K562 (cell line): ENCODE measurements at regions not wholly inside any gene's neighbourhood (a gene's known extent, or its start where the extent isn't known, plus 50 kb on each side); places are given as distances from the start of the nearest gene placed in this dataset.

Source experiments
- ATAC-seq: fragments of 200-7000 bp; cut with Tn5 transposase; 3 replicates; pipeline ENCODE4 v1.9.1; 2020; ENCODE audit warnings: moderate library complexity
- BruUV-seq: library from RNA; stranded (reverse); fragments of 400-500 nt; replicated peaks from 2 replicates; lab custom pipeline; 2021; lab: Mats Ljungman, UMichigan
- CTCF ChIA-PET: fragments of 300-600 bp; formaldehyde crosslinking; extraction: SDS; loops from one replicate; lab custom pipeline; 2021; ENCODE audit warnings: low intra/inter-chr PET ratio; lab: Yijun Ruan, JAX
- POLR2A ChIA-PET: fragments of 300-600, 350-650 bp; sonication (Branson Sonifier 250); formaldehyde crosslinking; extraction: SDS; loops from one replicate; lab custom pipeline; 2021; ENCODE audit warnings: antibody characterized with exemption, inconsistent platforms; lab: Yijun Ruan, JAX
- DNase-seq, 4 experiments: peaks; one replicate each; pipeline versions ENCODE4 v3.0.0 to v3.0.0-alpha.2; 2011 to 2018; ENCODE audit warnings: low spot score in 3 of 4, mixed read lengths in 3 of 4; ENCODE audit errors: extremely low read depth in 1 of 4
- FAIRE-seq: peaks from 2 replicates; lab custom pipeline; 2011; peaks lifted over from hg19 to GRCh38; lab: Jason Lieb, UNC
- H2AFZ ChIP-seq: 2 replicates; pipeline ENCODE4 v1.6.0; 2011; ENCODE audit warnings: low read depth, low read length, control low read depth, inconsistent platforms
- H3K27ac ChIP-seq: fragments of 200-600 bp; 3 replicates; pipeline ENCODE4 v1.8.0; 2011; ENCODE audit warnings: low read depth, mild to moderate bottlenecking, control low read depth, inconsistent platforms, low read length, moderate library complexity, mixed read lengths; ENCODE audit errors: extremely low read depth
- H3K27me3 ChIP-seq, 2 experiments: fragments of 300-600 bp in 1 of 2; 2 replicates in 1 of 2; 3 replicates in 1 of 2; pipeline versions ENCODE4 v1.6.0 to v1.8.0; 2011; ENCODE audit warnings: inconsistent platforms in 2 of 2, low read length in 2 of 2, mild to moderate bottlenecking in 1 of 2, mixed read lengths in 1 of 2, moderate library complexity in 1 of 2; ENCODE audit not compliant: control insufficient read depth in 2 of 2, insufficient read depth in 2 of 2
- H3K36me3 ChIP-seq: fragments of 300-600 bp; 3 replicates; pipeline ENCODE4 v1.8.0; 2011; ENCODE audit warnings: mild to moderate bottlenecking, low read length, inconsistent platforms; ENCODE audit not compliant: control insufficient read depth, insufficient read depth
- H3K4me1 ChIP-seq, 2 experiments: fragments of 200-600 bp in 1 of 2; replicated peaks in 1 of 2; 2 replicates in 1 of 2; 3 replicates in 1 of 2; pipeline versions ENCODE4 v1.5.1 to v1.8.0; 2011; ENCODE audit warnings: inconsistent platforms in 2 of 2, low read length in 2 of 2, mild to moderate bottlenecking in 1 of 2, mixed read lengths in 1 of 2, moderate library complexity in 1 of 2; ENCODE audit not compliant: control insufficient read depth in 2 of 2, insufficient read depth in 2 of 2
- H3K4me2 ChIP-seq: 2 replicates; pipeline ENCODE4 v1.6.1; 2011; ENCODE audit warnings: low read length, control low read depth, inconsistent platforms, mixed read lengths; ENCODE audit not compliant: insufficient read depth
- H3K4me3 ChIP-seq: fragments of 200-600 bp; sonication (generic), shearing (Covaris generic); 2 replicates; pipeline ENCODE4 v1.5.1; 2016; ENCODE audit warnings: control low read depth, inconsistent platforms
- H3K79me2 ChIP-seq: fragments of 200-600 bp; 3 replicates; pipeline ENCODE4 v1.8.0; 2011; ENCODE audit warnings: low read length, inconsistent platforms; ENCODE audit not compliant: control insufficient read depth, insufficient read depth
- H3K9ac ChIP-seq, 2 experiments: 2 replicates each; pipeline versions ENCODE4 v1.6.0 to v1.6.1; 2011; ENCODE audit warnings: low read depth in 2 of 2, low read length in 2 of 2, control low read depth in 1 of 2, inconsistent platforms in 1 of 2, mild to moderate bottlenecking in 1 of 2, mixed read lengths in 1 of 2; ENCODE audit not compliant: insufficient read depth in 1 of 2
- H3K9me1 ChIP-seq: one replicate; pipeline ENCODE4 v1.6.0; 2011; ENCODE audit warnings: inconsistent platforms, mild to moderate bottlenecking, low read length, moderate library complexity; ENCODE audit not compliant: control insufficient read depth, insufficient read depth
- H3K9me3 ChIP-seq: replicated peaks from 2 replicates; pipeline ENCODE4 v1.5.1; 2011; ENCODE audit warnings: low read depth, low read length, inconsistent platforms; ENCODE audit not compliant: control insufficient read depth, insufficient read depth
- H4K20me1 ChIP-seq: replicated peaks from 2 replicates; pipeline ENCODE4 v1.6.1; 2011; ENCODE audit warnings: low read length, inconsistent platforms, mixed read lengths; ENCODE audit not compliant: control insufficient read depth, insufficient read depth
- CBFA2T2 ChIP-seq: fragments of 450-650 bp; conservative IDR thresholded peaks from 2 replicates; pipeline ENCODE4 v1.6.1; 2017; ENCODE audit warnings: mild to moderate bottlenecking
- OTX1 ChIP-seq: fragments of 450-650 bp; formaldehyde crosslinking; IDR thresholded peaks from 2 replicates; pipeline ENCODE4 v1.4.0; 2022; ENCODE audit warnings: mild to moderate bottlenecking
- SRF ChIP-seq, 2 experiments: fragments of 250-450, 450-650 bp in 1 of 2; sonication (Bioruptor Pico) in 1 of 2; sonication (generic) in 1 of 2; formaldehyde crosslinking; IDR thresholded peaks; 2 replicates each; pipeline versions ENCODE4 v1.5.0 to v1.5.1; 2020 to 2022; ENCODE audit warnings: mild to moderate bottlenecking in 1 of 2, missing genetic modification reagents in 1 of 2
- TFAM ChIP-seq: fragments of 250-450 bp; sonication (Bioruptor Pico); conservative IDR thresholded peaks from 2 replicates; pipeline ENCODE4 v1.5.0; 2021; ENCODE audit warnings: mild to moderate bottlenecking, moderate library complexity
- TOE1 ChIP-seq, 2 experiments: fragments of 450-650 bp in 1 of 2; sonication (generic) in 1 of 2; formaldehyde crosslinking in 1 of 2; IDR thresholded peaks; 2 replicates each; pipeline versions ENCODE4 v1.7.1 to v1.8.0; 2016 to 2022; ENCODE audit warnings: borderline replicate concordance in 2 of 2, mild to moderate bottlenecking in 2 of 2, antibody characterized with exemption in 1 of 2, inconsistent platforms in 1 of 2, low read depth in 1 of 2, missing genetic modification reagents in 1 of 2, moderate library complexity in 1 of 2
- UBTF ChIP-seq, 2 experiments: IDR thresholded peaks; 2 replicates each; pipeline ENCODE4 v1.6.1; 2012; ENCODE audit warnings: improper control_type of control experiment in 2 of 2, low read depth in 2 of 2, low read length in 2 of 2, borderline replicate concordance in 1 of 2
- ZBTB17 ChIP-seq: fragments of 450-650 bp; formaldehyde crosslinking; IDR thresholded peaks from 2 replicates; pipeline ENCODE4 v1.4.0; 2020; ENCODE audit warnings: mild to moderate bottlenecking
- ZNF212 ChIP-seq: fragments of 450-650 bp; formaldehyde crosslinking; IDR thresholded peaks from 2 replicates; pipeline ENCODE4 v1.4.0; 2020; ENCODE audit warnings: mild to moderate bottlenecking
- ZNF324 ChIP-seq: fragments of 250-450 bp; sonication (Bioruptor Pico); IDR thresholded peaks from 2 replicates; pipeline ENCODE4 v1.4.0; 2020; ENCODE audit warnings: mild to moderate bottlenecking
- ZNF384 ChIP-seq: IDR thresholded peaks from 2 replicates; pipeline ENCODE4 v1.6.1; 2012; ENCODE audit warnings: low read depth, low read length, improper control_type of control experiment
- ZNF408 ChIP-seq: fragments of 250-450 bp; sonication (Bioruptor Pico); IDR thresholded peaks from 2 replicates; pipeline ENCODE4 v1.4.0; 2020; ENCODE audit warnings: low read depth, mild to moderate bottlenecking, moderate library complexity
- WGBS: fragments of 100-300 bp; shearing (Covaris generic); methylation state at CpG from one replicate; pipeline ENCODE4 v1.1.6; 2016; ENCODE audit warnings: low coverage, mixed read lengths; ENCODE audit not compliant: insufficient coverage; ENCODE audit errors: missing lambda C conversion rate; 5-methylcytosine and 5-hydroxymethylcytosine counted together
- in situ Hi-C: fragments of 300-500 bp; cut with MboI; formaldehyde crosslinking; loops from 4 replicates; pipeline ENCODE4 v1.15.0; 2018; ENCODE audit warnings: inconsistent platforms, mixed read lengths
- intact Hi-C: fragments of 100-400 bp; cut with micrococcal nuclease; formaldehyde crosslinking; loops from 2 replicates; pipeline ENCODE4 v1.14.2; 2022

GRCh38 chr18:44143072-44143471, 537.6 kb upstream of the SETBP1 start (continued):
- no peak for TF ChIP-seq ZNF384
- TF ChIP-seq ZNF408 (CRISPR knock-in tag), result no peak
- TF ChIP-seq OTX1, result no peak
- TF ChIP-seq TOE1 (IDR thresholded peaks at IDR 0.05; ENCODE audit: borderline replicate concordance), result no peak
- TF ChIP-seq TOE1 (CRISPR knock-in tag; IDR thresholded peaks at IDR 0.05; ENCODE audit: borderline replicate concordance, low read depth), result no peak

- no peak for FAIRE-seq
- Histone ChIP-seq H3K4me2 (no peak overlapping the region), H3K79me2 (no peaks in the 10 kb centered on the region), H2AFZ (no peak overlapping the region), H3K9me3 (no peaks in the 10 kb centered on the region), H3K27ac (no peak overlapping the region), H3K4me1 (no peaks in the 10 kb centered on the region), H3K36me3 (no peaks in the 10 kb centered on the region), H3K27me3 (no peaks in the 10 kb centered on the region), H4K20me1 (no peaks in the 10 kb centered on the region), H3K9ac (no peak overlapping the region), H3K9me1 (no peaks in the 10 kb centered on the region), H3K4me3 (no peak overlapping the region)
- intact Hi-C loops (no loop called here), in situ Hi-C loops (no loop called here)
- ATAC-seq, result no peak
- ChIA-PET POLR2A (no interaction called here), CTCF (no interaction called here)
- TF ChIP-seq CBFA2T2, result no peak
- TF ChIP-seq ZNF324 (CRISPR knock-in tag), result no peak
- TF ChIP-seq TFAM (CRISPR knock-in tag), result no peak
- no peak for TF ChIP-seq ZNF212 (CRISPR knock-in tag)
- TF ChIP-seq ZBTB17 (CRISPR knock-in tag), result no peak
- no peak for TF ChIP-seq SRF (CRISPR knock-in tag; IDR thresholded peaks at IDR 0.05)
- TF ChIP-seq UBTF (IDR thresholded peaks at IDR 0.05; ENCODE audit: borderline replicate concordance in 1 of 2, low read depth in 2 of 2, low read length in 2 of 2), result no peak
- no peak for DNase-seq
- WGBS, result 0% methylated on average over 1 of the region's 1 CpG
- BruUV-seq, result no TSS peak
Measured at GRCh38 chr18:44149706-44150105, 531.0 kb upstream of the SETBP1 start.
